ENCODE measurements at regions not wholly inside any gene's neighbourhood (a gene's known extent, or its start where the extent isn't known, plus 50 kb on each side); places are given as distances from the start of the nearest gene placed in this dataset.

GRCh38 chr6:156190270-156190669 lies 586.9 kb upstream of the ARID1B start:
- H3K36me3 ChIP-seq = no peaks in the 10 kb centered on the region
- H3K9me3 ChIP-seq (ENCODE audit: low read depth) = no peaks in the 10 kb centered on the region
- TF ChIP-seq CTCF (IDR thresholded peaks at IDR 0.05; ENCODE audit: low read depth, low read length) = no peak
- H3K27me3 ChIP-seq = no peaks in the 10 kb centered on the region
- no peaks in the 10 kb centered on the region for H3K4me1 ChIP-seq (ENCODE audit: low read depth)
- no peak overlapping the region for H3K27ac ChIP-seq
- H3K4me3 ChIP-seq = no peak overlapping the region
- no peak for DNase-seq (ENCODE audit: low read depth in 1 of 2, low spot score in 1 of 2)

- DNase-seq (ENCODE audit: low read depth in 1 of 2, low spot score in 1 of 2) = no peak
- no peaks in the 10 kb centered on the region for H3K27me3 ChIP-seq
- no peaks in the 10 kb centered on the region for H3K9me3 ChIP-seq (ENCODE audit: low read depth)
- H3K36me3 ChIP-seq = no peaks in the 10 kb centered on the region
- H3K4me1 ChIP-seq (ENCODE audit: low read depth) = no peaks in the 10 kb centered on the region
- no peak for TF ChIP-seq CTCF (IDR thresholded peaks at IDR 0.05; ENCODE audit: low read depth, low read length)
- H3K4me3 ChIP-seq = no peak overlapping the region
- H3K27ac ChIP-seq = no peak overlapping the region
Measured at GRCh38 chr6:156189714-156190113, 587.5 kb upstream of the ARID1B start.

- no peak for DNase-seq (ENCODE audit: low read depth in 1 of 2, low spot score in 1 of 2)
- no peak for TF ChIP-seq CTCF (IDR thresholded peaks at IDR 0.05; ENCODE audit: low read depth, low read length)
- no peaks in the 10 kb centered on the region for H3K27me3 ChIP-seq
Measured at GRCh38 chr6:156189195-156189594, 588.0 kb upstream of the ARID1B start.

GRCh38 chr6:156185113-156185512 lies 592.1 kb upstream of the ARID1B start:
- Histone ChIP-seq H3K27me3 (no peaks in the 10 kb centered on the region), H3K9me3 (ENCODE audit: low read depth) (no peaks in the 10 kb centered on the region), H3K4me3 (no peak overlapping the region), H3K4me1 (ENCODE audit: low read depth) (no peaks in the 10 kb centered on the region), H3K27ac (no peak overlapping the region), H3K36me3 (no peaks in the 10 kb centered on the region)
- DNase-seq (ENCODE audit: low read depth in 1 of 2, low spot score in 1 of 2) = no peak
- TF ChIP-seq CTCF (IDR thresholded peaks at IDR 0.05; ENCODE audit: low read depth, low read length) = no peak

More at GRCh38 chr6:156189195-156189594, 588.0 kb upstream of the ARID1B start:
- H3K4me1 ChIP-seq (ENCODE audit: low read depth) = no peaks in the 10 kb centered on the region
- H3K4me3 ChIP-seq = no peak overlapping the region
- H3K9me3 ChIP-seq (ENCODE audit: low read depth) = no peaks in the 10 kb centered on the region
- no peaks in the 10 kb centered on the region for H3K36me3 ChIP-seq
- H3K27ac ChIP-seq = no peak overlapping the region

- Histone ChIP-seq H3K36me3 (no peaks in the 10 kb centered on the region), H3K4me3 (no peak overlapping the region), H3K9me3 (ENCODE audit: low read depth) (no peaks in the 10 kb centered on the region), H3K27ac (no peak overlapping the region), H3K27me3 (no peaks in the 10 kb centered on the region), H3K4me1 (ENCODE audit: low read depth) (no peaks in the 10 kb centered on the region)
- no peak for TF ChIP-seq CTCF (IDR thresholded peaks at IDR 0.05; ENCODE audit: low read depth, low read length)
- no peak for DNase-seq (ENCODE audit: low read depth in 1 of 2, low spot score in 1 of 2)
Measured at GRCh38 chr6:156183678-156184077, 593.5 kb upstream of the ARID1B start.

GRCh38 chr6:156182356-156182755 lies 594.8 kb upstream of the ARID1B start:
- H3K27ac ChIP-seq = no peak overlapping the region
- H3K36me3 ChIP-seq = no peaks in the 10 kb centered on the region
- H3K4me1 ChIP-seq (ENCODE audit: low read depth) = no peaks in the 10 kb centered on the region
- H3K27me3 ChIP-seq = no peaks in the 10 kb centered on the region
- no peak for DNase-seq (ENCODE audit: low read depth in 1 of 2, low spot score in 1 of 2)
- TF ChIP-seq CTCF (IDR thresholded peaks at IDR 0.05; ENCODE audit: low read depth, low read length) = no peak
- no peak overlapping the region for H3K4me3 ChIP-seq
- H3K9me3 ChIP-seq (ENCODE audit: low read depth) = no peaks in the 10 kb centered on the region
